IMR-90 (cell line): ENCODE measurements at regions not wholly inside any gene's neighbourhood (a gene's known extent, or its start where the extent isn't known, plus 50 kb on each side); places are given as distances from the start of the nearest gene placed in this dataset.

Source experiments
- ATAC-seq: fragments of 200-7000 bp; cut with Tn5 transposase; 2 replicates; pipeline ENCODE4 v1.9.1; 2020; ENCODE audit warnings: low read depth, mild to moderate bottlenecking, moderate library complexity
- BruUV-seq: library from RNA; stranded (reverse); fragments of 400-500 nt; replicated peaks from 2 replicates; lab custom pipeline; 2021; lab: Mats Ljungman, UMichigan
- CTCF ChIA-PET: fragments of 300-600 bp; formaldehyde crosslinking; extraction: SDS; loops from one replicate; lab custom pipeline; 2021; ENCODE audit warnings: antibody characterized with exemption; lab: Yijun Ruan, JAX
- POLR2A ChIA-PET: fragments of 300-600 bp; sonication (Branson Sonifier 250); formaldehyde crosslinking; loops from one replicate; lab custom pipeline; 2022; ENCODE audit warnings: antibody characterized with exemption; ENCODE audit not compliant: unreplicated experiment; lab: Charles Lee
- DNase-seq: peaks from one replicate; pipeline ENCODE4 v3.0.0; 2013
- H2AFZ ChIP-seq: replicated peaks from 2 replicates; pipeline ENCODE3; 2013; ENCODE audit warnings: low read length, mild to moderate bottlenecking; ENCODE audit not compliant: poor library complexity
- H2AK5ac ChIP-seq: 2 replicates; pipeline ENCODE4 v1.6.1; 2013; ENCODE audit warnings: low read depth, low read length, inconsistent platforms
- H2AK9ac ChIP-seq: replicated peaks from 2 replicates; pipeline ENCODE3; 2013; ENCODE audit warnings: mild to moderate bottlenecking, low read depth, low read length, moderate library complexity; ENCODE audit not compliant: poor library complexity
- H2BK120ac ChIP-seq: 2 replicates; pipeline ENCODE4 v1.6.1; 2013; ENCODE audit warnings: low read depth, low read length, inconsistent platforms
- H2BK15ac ChIP-seq: 3 replicates; pipeline ENCODE4 v1.6.1; 2013; ENCODE audit warnings: low read depth, low read length, inconsistent platforms
- H2BK20ac ChIP-seq: 2 replicates; pipeline ENCODE4 v1.6.1; 2013; ENCODE audit warnings: low read depth, mild to moderate bottlenecking, inconsistent platforms, low read length, moderate library complexity
- H2BK5ac ChIP-seq: 2 replicates; pipeline ENCODE4 v1.6.1; 2013; ENCODE audit warnings: mild to moderate bottlenecking, low read depth, low read length, inconsistent platforms; ENCODE audit not compliant: poor library complexity, severe bottlenecking
- H3K14ac ChIP-seq: replicated peaks from 2 replicates; pipeline ENCODE4 v1.6.1; 2013; ENCODE audit warnings: low read depth, low read length, inconsistent platforms
- H3K18ac ChIP-seq: 2 replicates; pipeline ENCODE4 v1.6.1; 2013; ENCODE audit warnings: low read depth, low read length, control low read depth
- H3K23ac ChIP-seq: 2 replicates; pipeline ENCODE4 v1.6.1; 2013; ENCODE audit warnings: low read depth, low read length, inconsistent platforms
- H3K27ac ChIP-seq: 2 replicates; pipeline ENCODE4 v1.5.1; 2013; ENCODE audit warnings: mild to moderate bottlenecking, control low read depth, low read length; ENCODE audit not compliant: insufficient read depth
- H3K27me3 ChIP-seq: 2 replicates; pipeline ENCODE4 v1.6.1; 2013; ENCODE audit warnings: low read length; ENCODE audit not compliant: control insufficient read depth, insufficient read depth
- H3K36me3 ChIP-seq: 2 replicates; pipeline ENCODE4 v1.6.1; 2013; ENCODE audit warnings: low read length, mixed read lengths; ENCODE audit not compliant: control insufficient read depth, insufficient read depth
- H3K4ac ChIP-seq: 2 replicates; pipeline ENCODE4 v1.6.1; 2013; ENCODE audit warnings: low read depth, low read length, inconsistent platforms
- H3K4me1 ChIP-seq: 2 replicates; pipeline ENCODE4 v1.6.1; 2013; ENCODE audit warnings: low read length, mixed read lengths; ENCODE audit not compliant: control insufficient read depth, insufficient read depth
- H3K4me2 ChIP-seq: 2 replicates; pipeline ENCODE4 v1.6.1; 2013; ENCODE audit warnings: low read depth, mild to moderate bottlenecking, control low read depth, low read length, moderate library complexity
- H3K4me3 ChIP-seq: 2 replicates; pipeline ENCODE4 v1.5.1; 2013; ENCODE audit warnings: low read depth, mild to moderate bottlenecking, control low read depth, low read length, moderate library complexity; ENCODE audit not compliant: insufficient read depth
- H3K56ac ChIP-seq: 2 replicates; pipeline ENCODE4 v1.6.1; 2013; ENCODE audit warnings: low read length, inconsistent platforms; ENCODE audit not compliant: insufficient read depth; ENCODE audit errors: extremely low read depth
- H3K79me1 ChIP-seq, 2 experiments: 2 replicates each; pipeline ENCODE4 v1.6.1; 2013; ENCODE audit warnings: low read length in 2 of 2, inconsistent platforms in 1 of 2, low read depth in 1 of 2
- H3K9ac ChIP-seq: 2 replicates; pipeline ENCODE4 v1.6.1; 2013; ENCODE audit warnings: low read depth, low read length, control low read depth
- H3K9me1 ChIP-seq: 2 replicates; pipeline ENCODE4 v1.6.1; 2013; ENCODE audit warnings: low read length, inconsistent platforms; ENCODE audit not compliant: insufficient read depth
- H3K9me3 ChIP-seq: 2 replicates; pipeline ENCODE4 v1.6.1; 2013; ENCODE audit warnings: low read length; ENCODE audit not compliant: control insufficient read depth, insufficient read depth
- H4K20me1 ChIP-seq: 2 replicates; pipeline ENCODE4 v1.6.1; 2013; ENCODE audit warnings: low read length, inconsistent platforms; ENCODE audit not compliant: insufficient read depth
- H4K5ac ChIP-seq: 2 replicates; pipeline ENCODE4 v1.6.1; 2013; ENCODE audit warnings: mild to moderate bottlenecking, low read depth, low read length, control low read depth
- H4K8ac ChIP-seq, 2 experiments: 2 replicates each; pipeline ENCODE4 v1.6.1; 2013; ENCODE audit warnings: low read depth in 2 of 2, low read length in 2 of 2, control low read depth in 1 of 2, inconsistent platforms in 1 of 2
- H4K91ac ChIP-seq: 2 replicates; pipeline ENCODE4 v1.6.1; 2013; ENCODE audit warnings: low read depth, low read length, inconsistent platforms; ENCODE audit not compliant: insufficient read depth
- BHLHE40 ChIP-seq: fragments of 150-350 bp; IDR thresholded peaks from 2 replicates; pipeline ENCODE4 v1.6.1; 2016; ENCODE audit warnings: mild to moderate bottlenecking, low read depth, low read length
- FOS ChIP-seq: fragments of 150-350 bp; IDR thresholded peaks from 2 replicates; pipeline ENCODE4 v1.6.1; 2016; ENCODE audit warnings: low read depth, low read length
- MAFK ChIP-seq: IDR thresholded peaks from 2 replicates; pipeline ENCODE4 v1.6.1; 2012; ENCODE audit warnings: low read depth, low read length, improper control_type of control experiment
- MAZ ChIP-seq: IDR thresholded peaks from 2 replicates; pipeline ENCODE4 v1.6.1; 2012; ENCODE audit warnings: low read depth, mild to moderate bottlenecking, low read length, improper control_type of control experiment, moderate library complexity, borderline replicate concordance
- NFE2L2 ChIP-seq: fragments of 150-350 bp; IDR thresholded peaks from 2 replicates; pipeline ENCODE4 v1.6.1; 2016; ENCODE audit warnings: low read depth, mild to moderate bottlenecking, low read length
- POLR2A ChIP-seq: IDR thresholded peaks from 2 replicates; pipeline ENCODE4 v1.6.1; 2012; ENCODE audit warnings: mild to moderate bottlenecking, low read depth, low read length
- RAD21 ChIP-seq: IDR thresholded peaks from 2 replicates; pipeline ENCODE4 v1.6.1; 2012; ENCODE audit warnings: low read length, improper control_type of control experiment
- RCOR1 ChIP-seq: IDR thresholded peaks from 2 replicates; pipeline ENCODE4 v1.6.1; 2012; ENCODE audit warnings: mild to moderate bottlenecking, low read length, improper control_type of control experiment; ENCODE audit not compliant: insufficient replicate concordance
- RFX5 ChIP-seq: IDR thresholded peaks from 2 replicates; pipeline ENCODE4 v1.8.0; 2012; ENCODE audit warnings: low read depth, mild to moderate bottlenecking, low read length, moderate library complexity
- dilution Hi-C: fragments of 300-500 bp; cut with HindIII; formaldehyde crosslinking; loops from one replicate; pipeline ENCODE4 v1.14.3; 2018; ENCODE audit warnings: low sequenced_read_pairs; ENCODE audit not compliant: unreplicated experiment
- in situ Hi-C: fragments of 300-500 bp; cut with MboI; formaldehyde crosslinking; loops from 3 replicates; pipeline ENCODE4 v1.14.3; 2019; ENCODE audit warnings: low sequenced_read_pairs, inconsistent platforms, mixed read lengths
- intact Hi-C: fragments of 100-400 bp; cut with micrococcal nuclease; formaldehyde crosslinking; loops from 2 replicates; pipeline ENCODE4 v1.10.0; 2022
- TF ChIP-seq, protein P1 (sequence below): conservative IDR thresholded peaks from 2 replicates; pipeline ENCODE4 v1.5.1; 2012; ENCODE audit warnings: mild to moderate bottlenecking, low read depth, low read length, improper control_type of control experiment
- TF ChIP-seq, protein P2 (sequence below): fragments of 150-350 bp; IDR thresholded peaks from 2 replicates; pipeline ENCODE4 v1.6.1; 2017; ENCODE audit warnings: mild to moderate bottlenecking, antibody characterized with exemption, low read length, low read depth

GRCh38 chr1:70906800-70907199 is 140.8 kb downstream of the PTGER3 start:
- no TSS peak for BruUV-seq
- TF ChIP-seq NFE2L2 (no peak), MAZ (no peak), BHLHE40 (no peak), RFX5 (no peak), RCOR1 (no peak), MAFK (no peak), FOS (no peak), RAD21 (no peak), POLR2A (no peak)
- TF ChIP-seq, protein P1, sequence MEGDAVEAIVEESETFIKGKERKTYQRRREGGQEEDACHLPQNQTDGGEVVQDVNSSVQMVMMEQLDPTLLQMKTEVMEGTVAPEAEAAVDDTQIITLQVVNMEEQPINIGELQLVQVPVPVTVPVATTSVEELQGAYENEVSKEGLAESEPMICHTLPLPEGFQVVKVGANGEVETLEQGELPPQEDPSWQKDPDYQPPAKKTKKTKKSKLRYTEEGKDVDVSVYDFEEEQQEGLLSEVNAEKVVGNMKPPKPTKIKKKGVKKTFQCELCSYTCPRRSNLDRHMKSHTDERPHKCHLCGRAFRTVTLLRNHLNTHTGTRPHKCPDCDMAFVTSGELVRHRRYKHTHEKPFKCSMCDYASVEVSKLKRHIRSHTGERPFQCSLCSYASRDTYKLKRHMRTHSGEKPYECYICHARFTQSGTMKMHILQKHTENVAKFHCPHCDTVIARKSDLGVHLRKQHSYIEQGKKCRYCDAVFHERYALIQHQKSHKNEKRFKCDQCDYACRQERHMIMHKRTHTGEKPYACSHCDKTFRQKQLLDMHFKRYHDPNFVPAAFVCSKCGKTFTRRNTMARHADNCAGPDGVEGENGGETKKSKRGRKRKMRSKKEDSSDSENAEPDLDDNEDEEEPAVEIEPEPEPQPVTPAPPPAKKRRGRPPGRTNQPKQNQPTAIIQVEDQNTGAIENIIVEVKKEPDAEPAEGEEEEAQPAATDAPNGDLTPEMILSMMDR: no peak
- TF ChIP-seq, protein P2, sequence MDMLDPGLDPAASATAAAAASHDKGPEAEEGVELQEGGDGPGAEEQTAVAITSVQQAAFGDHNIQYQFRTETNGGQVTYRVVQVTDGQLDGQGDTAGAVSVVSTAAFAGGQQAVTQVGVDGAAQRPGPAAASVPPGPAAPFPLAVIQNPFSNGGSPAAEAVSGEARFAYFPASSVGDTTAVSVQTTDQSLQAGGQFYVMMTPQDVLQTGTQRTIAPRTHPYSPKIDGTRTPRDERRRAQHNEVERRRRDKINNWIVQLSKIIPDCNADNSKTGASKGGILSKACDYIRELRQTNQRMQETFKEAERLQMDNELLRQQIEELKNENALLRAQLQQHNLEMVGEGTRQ: no peak

More at GRCh38 chr1:70906800-70907199, 140.8 kb downstream of the PTGER3 start:
- no peak overlapping the region for H4K8ac ChIP-seq
- H2AK9ac ChIP-seq: no peak overlapping the region
- no peak overlapping the region for H4K5ac ChIP-seq
- H3K4me3 ChIP-seq: no peak overlapping the region
- H3K4me1 ChIP-seq: no peaks in the 10 kb centered on the region
- dilution Hi-C loops: no loop called here
- no peak for DNase-seq
- H3K27ac ChIP-seq: no peak overlapping the region
- no peak overlapping the region for H3K23ac ChIP-seq
- no peak overlapping the region for H4K91ac ChIP-seq
- no peaks in the 10 kb centered on the region for H3K79me1 ChIP-seq
- ChIA-PET POLR2A (no interaction called here), CTCF (no interaction called here)
- no peak overlapping the region for H2AFZ ChIP-seq
- no peaks in the 10 kb centered on the region for H3K9me1 ChIP-seq
- H4K20me1 ChIP-seq: no peaks in the 10 kb centered on the region
- H3K56ac ChIP-seq: no peak overlapping the region
- no peak overlapping the region for H2BK120ac ChIP-seq
- H2AK5ac ChIP-seq: no peak overlapping the region
- intact Hi-C loops: no loop called here
- H3K18ac ChIP-seq: no peak overlapping the region
- in situ Hi-C loops: no loop called here
- no peak overlapping the region for H3K4ac ChIP-seq
- H2BK15ac ChIP-seq: no peak overlapping the region
- no peaks in the 10 kb centered on the region for H3K27me3 ChIP-seq
- H2BK5ac ChIP-seq: no peak overlapping the region
- no peak overlapping the region for H3K14ac ChIP-seq
- no peak overlapping the region for H2BK20ac ChIP-seq
- H3K9me3 ChIP-seq: no peaks in the 10 kb centered on the region; the same call in 1 of the 2 replicates
- H3K4me2 ChIP-seq: no peak overlapping the region
- no peak overlapping the region for H3K9ac ChIP-seq
- no peak for ATAC-seq
- H3K36me3 ChIP-seq: no peaks in the 10 kb centered on the region
